ENCODE measurements at regions not wholly inside any gene's neighbourhood (a gene's known extent, or its start where the extent isn't known, plus 50 kb on each side); places are given as distances from the start of the nearest gene placed in this dataset.

DNA sequence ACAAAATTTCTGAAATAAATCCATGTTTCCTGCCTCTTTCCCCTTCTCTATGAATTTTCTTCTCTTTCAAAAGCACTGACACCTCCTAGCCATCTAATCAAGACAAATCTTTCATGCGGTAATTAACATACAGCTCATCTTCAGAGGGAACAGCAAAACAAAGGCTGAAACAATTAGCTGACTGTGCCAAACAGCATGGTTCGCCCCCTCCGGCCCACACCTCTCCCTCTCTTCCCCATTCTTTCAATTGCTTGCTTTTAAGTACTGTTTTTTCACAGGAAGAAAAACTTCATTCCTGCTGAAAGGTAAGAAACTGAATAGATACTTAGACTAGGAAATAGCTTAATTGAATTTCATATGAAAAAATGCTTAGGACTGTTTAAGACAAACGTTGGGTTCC, 291.1 kb upstream of the NOCT start:
- TF ChIP-seq GATA3 (IDR thresholded peaks at IDR 0.05; ENCODE audit: low read depth, low read length) (no peak), GATA2 (IDR thresholded peaks at IDR 0.05; ENCODE audit: low read depth, low read length) (no peak)

All from SH-SY5Y (cell line).